SK-N-SH (cell line): ENCODE measurements at regions not wholly inside any gene's neighbourhood (a gene's known extent, or its start where the extent isn't known, plus 50 kb on each side); places are given as distances from the start of the nearest gene placed in this dataset.

Experiments used
- CTCF ChIA-PET: fragments of 300-600, 350-600 bp; formaldehyde crosslinking; extraction: SDS; loops from one replicate; lab custom pipeline; 2021; lab: Yijun Ruan, JAX
- POLR2A ChIA-PET: fragments of 350-600 bp; sonication (Branson Sonifier 250); formaldehyde crosslinking; extraction: SDS; loops from one replicate; lab custom pipeline; 2020; ENCODE audit warnings: antibody characterized with exemption, inconsistent platforms; lab: Yijun Ruan, JAX
- DNase-seq: peaks from one replicate; pipeline ENCODE4 v3.0.0; 2012
- H2AFZ ChIP-seq: fragments of 200-600 bp; sonication (generic); 2 replicates; pipeline ENCODE4 v1.8.1; 2016; ENCODE audit warnings: antibody characterized with exemption, mild to moderate bottlenecking, low read depth
- H3F3A ChIP-seq: fragments of 200-600 bp; sonication (generic); replicated peaks from 2 replicates; pipeline ENCODE3; 2016; ENCODE audit warnings: antibody characterized with exemption, mild to moderate bottlenecking; ENCODE audit not compliant: insufficient read depth
- H3K27ac ChIP-seq, 2 experiments: fragments of 200-500 bp in 1 of 2; fragments of 200-600 bp in 1 of 2; sonication (Bioruptor generic) in 1 of 2; sonication (generic), shearing (Covaris generic) in 1 of 2; 2 replicates each; pipeline versions ENCODE4 v1.5.1 to v1.6.1; 2014 to 2016; ENCODE audit warnings: low read depth in 2 of 2, inconsistent platforms in 1 of 2, low read length in 1 of 2, mild to moderate bottlenecking in 1 of 2, mixed read lengths in 1 of 2
- H3K27me3 ChIP-seq: fragments of 200-600 bp; sonication (generic), shearing (Covaris generic); 2 replicates; pipeline ENCODE4 v1.6.1; 2016; ENCODE audit warnings: mixed run types; ENCODE audit not compliant: insufficient read depth
- H3K36me3 ChIP-seq, 2 experiments: fragments of 200-500 bp in 1 of 2; fragments of 200-600 bp in 1 of 2; sonication (Bioruptor generic) in 1 of 2; sonication (generic) in 1 of 2; replicated peaks in 1 of 2; 2 replicates each; pipeline versions ENCODE3 to v1.5.1; 2014 to 2016; ENCODE audit warnings: low read length in 1 of 2, mild to moderate bottlenecking in 1 of 2; ENCODE audit not compliant: insufficient read depth in 2 of 2, control insufficient read depth in 1 of 2
- H3K4me1 ChIP-seq, 2 experiments: fragments of 200-500 bp in 1 of 2; fragments of 200-600 bp in 1 of 2; sonication (Bioruptor generic) in 1 of 2; sonication (generic), shearing (Covaris generic) in 1 of 2; 2 replicates each; pipeline versions ENCODE4 v1.5.1 to v1.6.1; 2014 to 2016; ENCODE audit warnings: low read depth in 1 of 2, low read length in 1 of 2, mixed run types in 1 of 2; ENCODE audit not compliant: insufficient read depth in 2 of 2, control insufficient read depth in 1 of 2
- H3K4me2 ChIP-seq: fragments of 200-600 bp; sonication (generic), shearing (Covaris generic); 2 replicates; pipeline ENCODE4 v1.6.1; 2017; ENCODE audit warnings: mixed run types
- H3K4me3 ChIP-seq, 2 experiments: fragments of 200-500 bp in 1 of 2; fragments of 200-600 bp in 1 of 2; sonication (Bioruptor generic) in 1 of 2; sonication (generic), shearing (Covaris generic) in 1 of 2; 2 replicates each; pipeline versions ENCODE4 v1.5.1 to v1.8.1; 2014 to 2016; ENCODE audit warnings: low read depth in 2 of 2, inconsistent platforms in 1 of 2, low read length in 1 of 2, mild to moderate bottlenecking in 1 of 2, mixed read lengths in 1 of 2, moderate library complexity in 1 of 2
- H3K79me2 ChIP-seq: fragments of 200-600 bp; sonication (generic); 2 replicates; pipeline ENCODE4 v1.8.1; 2017; ENCODE audit warnings: mild to moderate bottlenecking; ENCODE audit not compliant: insufficient read depth
- H3K9ac ChIP-seq: fragments of 200-600 bp; sonication (generic); 2 replicates; pipeline ENCODE4 v1.6.1; 2017; ENCODE audit warnings: mixed run types
- H3K9me2 ChIP-seq: fragments of 200-600 bp; sonication (generic); 2 replicates; pipeline ENCODE4 v1.6.1; 2017; ENCODE audit warnings: mixed run types
- H3K9me3 ChIP-seq: fragments of 200-600 bp; sonication (generic); 2 replicates; pipeline ENCODE4 v1.6.1; 2017; ENCODE audit warnings: mixed run types, mild to moderate bottlenecking, moderate library complexity
- H4K20me1 ChIP-seq: fragments of 200-600 bp; sonication (generic); 2 replicates; pipeline ENCODE4 v1.6.1; 2017; ENCODE audit warnings: mild to moderate bottlenecking, mixed run types; ENCODE audit not compliant: insufficient read depth
- CHD2 ChIP-seq: fragments of 150-350 bp; IDR thresholded peaks from 2 replicates; pipeline ENCODE4 v1.6.1; 2018; ENCODE audit warnings: low read length; ENCODE audit not compliant: partially characterized antibody
- CTCF ChIP-seq: fragments of 200-600 bp; sonication (generic); IDR thresholded peaks from 2 replicates; pipeline ENCODE4 v1.6.1; 2017; ENCODE audit warnings: antibody characterized with exemption, mild to moderate bottlenecking, moderate library complexity
- ELF1 ChIP-seq: IDR thresholded peaks from 2 replicates; pipeline ENCODE4 v1.4.0; 2012
- MXI1 ChIP-seq: IDR thresholded peaks from 2 replicates; pipeline ENCODE4 v1.6.1; 2012; ENCODE audit warnings: mild to moderate bottlenecking, low read depth, low read length, improper control_type of control experiment
- SIN3A ChIP-seq: IDR thresholded peaks from 2 replicates; pipeline ENCODE4 v1.6.1; 2012; ENCODE audit warnings: low read depth, mild to moderate bottlenecking, low read length, moderate library complexity, borderline replicate concordance
- TAF1 ChIP-seq: IDR thresholded peaks from 2 replicates; pipeline ENCODE4 v1.6.1; 2012; ENCODE audit warnings: low read depth, mild to moderate bottlenecking, low read length, moderate library complexity, borderline replicate concordance
- WGBS: methylation state at CpG from one replicate; pipeline ENCODE4 v1.1.6; 2017; ENCODE audit warnings: low lambda C conversion rate; 5-methylcytosine and 5-hydroxymethylcytosine counted together
- TF ChIP-seq, protein P1 (sequence below): IDR thresholded peaks from 2 replicates; pipeline ENCODE4 v1.4.0; 2012; ENCODE audit warnings: low read depth, borderline replicate concordance
- TF ChIP-seq, protein P2 (sequence below): IDR thresholded peaks from 2 replicates; pipeline ENCODE4 v1.6.1; 2012; ENCODE audit warnings: mild to moderate bottlenecking, low read depth, low read length, moderate library complexity

DNA sequence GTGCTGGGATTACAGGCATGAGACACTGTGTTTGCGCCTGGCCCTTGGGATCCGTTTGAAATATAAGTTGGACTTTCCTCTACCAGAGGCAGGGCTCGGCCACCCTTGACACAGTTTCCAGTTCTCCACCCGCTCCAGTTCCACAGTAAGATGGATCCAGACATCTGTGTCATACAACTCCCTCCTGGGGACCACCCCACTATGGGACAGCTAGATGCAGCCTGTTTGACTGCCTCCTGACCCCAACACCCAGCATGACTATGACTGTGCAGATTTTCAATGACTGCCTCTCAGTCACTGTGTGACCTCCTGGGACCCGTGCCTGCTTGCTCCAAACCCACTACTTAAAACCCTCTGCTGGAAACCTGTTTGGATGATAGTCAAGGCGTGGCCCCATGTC is 166.7 kb downstream of the IRF8 start (continued):
- TF ChIP-seq, protein P1, sequence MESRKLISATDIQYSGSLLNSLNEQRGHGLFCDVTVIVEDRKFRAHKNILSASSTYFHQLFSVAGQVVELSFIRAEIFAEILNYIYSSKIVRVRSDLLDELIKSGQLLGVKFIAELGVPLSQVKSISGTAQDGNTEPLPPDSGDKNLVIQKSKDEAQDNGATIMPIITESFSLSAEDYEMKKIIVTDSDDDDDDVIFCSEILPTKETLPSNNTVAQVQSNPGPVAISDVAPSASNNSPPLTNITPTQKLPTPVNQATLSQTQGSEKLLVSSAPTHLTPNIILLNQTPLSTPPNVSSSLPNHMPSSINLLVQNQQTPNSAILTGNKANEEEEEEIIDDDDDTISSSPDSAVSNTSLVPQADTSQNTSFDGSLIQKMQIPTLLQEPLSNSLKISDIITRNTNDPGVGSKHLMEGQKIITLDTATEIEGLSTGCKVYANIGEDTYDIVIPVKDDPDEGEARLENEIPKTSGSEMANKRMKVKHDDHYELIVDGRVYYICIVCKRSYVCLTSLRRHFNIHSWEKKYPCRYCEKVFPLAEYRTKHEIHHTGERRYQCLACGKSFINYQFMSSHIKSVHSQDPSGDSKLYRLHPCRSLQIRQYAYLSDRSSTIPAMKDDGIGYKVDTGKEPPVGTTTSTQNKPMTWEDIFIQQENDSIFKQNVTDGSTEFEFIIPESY = no peak
- no peak for TF ChIP-seq MXI1
- TF ChIP-seq, protein P2, sequence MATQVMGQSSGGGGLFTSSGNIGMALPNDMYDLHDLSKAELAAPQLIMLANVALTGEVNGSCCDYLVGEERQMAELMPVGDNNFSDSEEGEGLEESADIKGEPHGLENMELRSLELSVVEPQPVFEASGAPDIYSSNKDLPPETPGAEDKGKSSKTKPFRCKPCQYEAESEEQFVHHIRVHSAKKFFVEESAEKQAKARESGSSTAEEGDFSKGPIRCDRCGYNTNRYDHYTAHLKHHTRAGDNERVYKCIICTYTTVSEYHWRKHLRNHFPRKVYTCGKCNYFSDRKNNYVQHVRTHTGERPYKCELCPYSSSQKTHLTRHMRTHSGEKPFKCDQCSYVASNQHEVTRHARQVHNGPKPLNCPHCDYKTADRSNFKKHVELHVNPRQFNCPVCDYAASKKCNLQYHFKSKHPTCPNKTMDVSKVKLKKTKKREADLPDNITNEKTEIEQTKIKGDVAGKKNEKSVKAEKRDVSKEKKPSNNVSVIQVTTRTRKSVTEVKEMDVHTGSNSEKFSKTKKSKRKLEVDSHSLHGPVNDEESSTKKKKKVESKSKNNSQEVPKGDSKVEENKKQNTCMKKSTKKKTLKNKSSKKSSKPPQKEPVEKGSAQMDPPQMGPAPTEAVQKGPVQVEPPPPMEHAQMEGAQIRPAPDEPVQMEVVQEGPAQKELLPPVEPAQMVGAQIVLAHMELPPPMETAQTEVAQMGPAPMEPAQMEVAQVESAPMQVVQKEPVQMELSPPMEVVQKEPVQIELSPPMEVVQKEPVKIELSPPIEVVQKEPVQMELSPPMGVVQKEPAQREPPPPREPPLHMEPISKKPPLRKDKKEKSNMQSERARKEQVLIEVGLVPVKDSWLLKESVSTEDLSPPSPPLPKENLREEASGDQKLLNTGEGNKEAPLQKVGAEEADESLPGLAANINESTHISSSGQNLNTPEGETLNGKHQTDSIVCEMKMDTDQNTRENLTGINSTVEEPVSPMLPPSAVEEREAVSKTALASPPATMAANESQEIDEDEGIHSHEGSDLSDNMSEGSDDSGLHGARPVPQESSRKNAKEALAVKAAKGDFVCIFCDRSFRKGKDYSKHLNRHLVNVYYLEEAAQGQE = no peak
- TF ChIP-seq, all 33 proteins: peak for 0

DNA sequence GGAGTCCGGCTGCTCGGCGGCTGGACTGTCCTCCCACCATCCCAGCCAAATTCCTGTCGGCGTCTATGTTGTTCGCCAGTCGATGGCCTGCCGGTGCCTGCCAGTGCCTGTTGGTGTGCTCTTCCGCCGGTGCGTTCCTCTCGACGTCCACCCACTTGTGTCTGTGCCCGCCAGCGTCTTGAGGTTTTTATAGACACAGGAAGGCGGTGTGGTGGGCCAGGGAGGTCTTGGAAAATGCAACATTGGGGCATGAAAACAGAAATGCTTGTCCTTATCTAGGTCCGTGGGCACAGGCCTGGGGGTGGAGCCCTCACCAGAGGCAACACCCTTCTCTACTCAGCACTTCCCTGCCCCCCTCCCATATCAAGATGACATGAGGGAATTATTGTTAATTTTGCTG is 167.8 kb downstream of the IRF8 start:
- Histone ChIP-seq H3K36me3 (no peaks in the 10 kb centered on the region), H3F3A (no peaks in the 10 kb centered on the region), H3K79me2 (no peaks in the 10 kb centered on the region), H4K20me1 (no peaks in the 10 kb centered on the region), H3K9ac (no peak overlapping the region), H3K4me1 (no peaks in the 10 kb centered on the region), H3K4me2 (no peak overlapping the region), H3K9me3 (no peaks in the 10 kb centered on the region), H3K27ac (no peak overlapping the region), H3K4me3 (no peak overlapping the region), H2AFZ (no peak overlapping the region), H3K9me2 (no peaks in the 10 kb centered on the region), H3K27me3 (peaks cover 75% of the 10 kb centered on the region)
- TF ChIP-seq TAF1 = no peak
- no peak for TF ChIP-seq CHD2
- no peak for TF ChIP-seq CTCF
- no peak for TF ChIP-seq ELF1
- no peak for TF ChIP-seq SIN3A
- 15% methylated on average over 16 of the region's 17 CpGs for WGBS
- CTCF ChIA-PET = interaction anchor here (1.0 to 1.6 kb wide), 3 partner anchors 246 to 451 kb away, joined by 4 to 6 read pairs (median 4); no protein-coding TSS in a partner anchor
- POLR2A ChIA-PET = no interaction called here
- no peak for DNase-seq
